Fibroblast of skin of left quadriceps (primary cell): ENCODE measurements at regions not wholly inside any gene's neighbourhood (a gene's known extent, or its start where the extent isn't known, plus 50 kb on each side); places are given as distances from the start of the nearest gene placed in this dataset.
"Not testable (repeated sequence)": the region's sequence is repeated elsewhere in the genome, so short reads cannot be mapped to it uniquely, and the experiment has no call there.

Source experiments
- DNase-seq, 2 experiments: peaks; one replicate each; pipeline ENCODE4 v3.0.0-alpha.2; 2013; ENCODE audit warnings: low read depth in 2 of 2

- no peak for DNase-seq
Measured at GRCh38 chr1:232579958-232580941, 49.7 kb downstream of the SIPA1L2 start.

GRCh38 chr1:232579466-232579865 is 50.5 kb downstream of the SIPA1L2 start:
- DNase-seq: no peak

- no peak for DNase-seq
Measured at GRCh38 chr1:232578651-232579195, 51.2 kb downstream of the SIPA1L2 start.

GRCh38 chr1:232577772-232578171 is 52.2 kb downstream of the SIPA1L2 start:
- no peak for DNase-seq

- DNase-seq: no peak
Measured at GRCh38 chr1:232576537-232576936, 53.4 kb downstream of the SIPA1L2 start.

- no peak for DNase-seq
Measured at GRCh38 chr1:232575763-232576040, 54.2 kb downstream of the SIPA1L2 start.

- no peak for DNase-seq
Measured at GRCh38 chr1:232574889-232575762, 54.8 kb downstream of the SIPA1L2 start.

- no peak for DNase-seq
Measured at GRCh38 chr1:232574077-232574476, 55.9 kb downstream of the SIPA1L2 start.

- no peak for DNase-seq
Measured at GRCh38 chr1:232571523-232571922, 58.4 kb downstream of the SIPA1L2 start.

- DNase-seq: no peak
Measured at GRCh38 chr1:232570007-232570406, 59.9 kb downstream of the SIPA1L2 start.

GRCh38 chr1:232569554-232569921 is 60.4 kb downstream of the SIPA1L2 start:
- not testable (repeated sequence) for DNase-seq

GRCh38 chr1:232568906-232569553 is 60.9 kb downstream of the SIPA1L2 start:
- no peak for DNase-seq

- no peak for DNase-seq
Measured at GRCh38 chr1:232568331-232568852, 61.5 kb downstream of the SIPA1L2 start.

GRCh38 chr1:232566093-232566492 is 63.8 kb downstream of the SIPA1L2 start:
- no peak for DNase-seq

GRCh38 chr1:232562855-232563510 is 67.0 kb downstream of the SIPA1L2 start:
- no peak for DNase-seq

- DNase-seq: no peak
Measured at GRCh38 chr1:232561381-232561780, 68.6 kb downstream of the SIPA1L2 start.

GRCh38 chr1:232560940-232561339 is 69.0 kb downstream of the SIPA1L2 start:
- DNase-seq: no peak

- no peak for DNase-seq
Measured at GRCh38 chr1:232558954-232559353, 71.0 kb downstream of the SIPA1L2 start.

GRCh38 chr1:232557502-232558191 is 72.3 kb downstream of the SIPA1L2 start:
- DNase-seq: no peak

- DNase-seq: no peak
Measured at GRCh38 chr1:232557096-232557495, 72.8 kb downstream of the SIPA1L2 start.

GRCh38 chr1:232556351-232556750 is 73.6 kb downstream of the SIPA1L2 start:
- DNase-seq: no peak
